ENCODE measurements at regions not wholly inside any gene's neighbourhood (a gene's known extent, or its start where the extent isn't known, plus 50 kb on each side); places are given as distances from the start of the nearest gene placed in this dataset.

- no peak for DNase-seq (ENCODE audit: low read depth in 2 of 2)
Observed at GRCh38 chr5:136811086-136811485, 445.7 kb upstream of the TRPC7 start.

GRCh38 chr5:136810261-136810801 is 445.0 kb upstream of the TRPC7 start:
- no peak for DNase-seq (ENCODE audit: low read depth in 2 of 2)

DNA sequence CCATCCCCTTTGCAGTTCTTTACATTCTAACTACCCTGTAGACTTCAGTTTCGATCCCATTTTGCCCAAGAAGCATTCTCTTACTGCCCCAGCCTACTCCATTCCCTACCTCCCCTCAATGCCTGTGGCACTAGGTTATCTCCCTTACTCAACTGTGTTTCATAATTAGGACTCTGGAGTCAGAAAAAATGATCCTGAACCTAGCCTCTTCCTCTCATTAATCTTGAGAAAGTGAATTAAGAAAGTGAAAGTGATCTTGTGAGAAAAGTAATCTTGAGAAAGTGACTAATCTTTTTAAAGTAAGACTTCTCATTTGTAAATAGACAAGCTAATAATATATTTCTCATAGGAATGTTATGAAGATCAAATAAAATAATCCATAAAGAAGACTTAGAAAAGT is 444.0 kb upstream of the TRPC7 start:
- no peak for DNase-seq (ENCODE audit: low read depth in 2 of 2)

DNA sequence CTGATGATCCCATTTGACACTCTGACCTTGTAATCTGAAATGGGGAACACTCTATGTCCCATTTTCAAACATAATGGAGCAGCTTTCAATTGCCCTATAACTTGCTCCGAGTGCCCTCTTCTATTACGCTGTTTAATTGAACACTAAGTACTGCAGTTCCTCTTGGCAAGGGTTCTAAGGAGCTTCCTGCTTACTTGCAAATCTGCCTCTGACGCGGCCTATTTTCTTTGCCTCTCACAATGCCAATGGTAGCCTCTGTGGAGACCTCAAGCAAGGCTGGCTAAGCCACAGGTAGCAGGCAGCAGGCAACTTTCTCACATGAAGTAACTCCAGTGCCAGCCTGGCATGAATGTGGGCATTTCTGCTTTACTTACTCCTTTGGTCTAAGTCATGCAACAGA is 443.4 kb upstream of the TRPC7 start:
- DNase-seq (ENCODE audit: low read depth in 2 of 2) = no peak

DNA sequence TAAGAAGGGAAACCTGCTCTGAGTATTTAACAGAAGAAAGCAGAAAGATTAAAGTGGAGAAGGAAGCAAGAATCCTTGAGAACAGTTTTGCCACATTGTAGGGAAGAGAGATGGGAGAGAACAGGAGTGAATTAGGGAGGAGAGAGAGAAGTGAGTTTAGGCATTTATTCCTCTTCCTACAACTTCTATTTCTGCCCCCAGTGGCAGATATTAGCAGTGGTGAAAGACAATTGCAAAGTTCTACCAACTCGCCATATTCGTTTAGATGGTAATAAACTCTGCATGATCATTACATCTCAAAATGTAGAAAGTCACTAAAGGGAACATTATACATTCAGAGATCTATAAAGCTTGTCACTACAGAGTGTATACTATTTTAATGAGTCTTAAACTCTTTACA is 440.1 kb upstream of the TRPC7 start:
- no peak for DNase-seq (ENCODE audit: low read depth in 2 of 2)

DNA sequence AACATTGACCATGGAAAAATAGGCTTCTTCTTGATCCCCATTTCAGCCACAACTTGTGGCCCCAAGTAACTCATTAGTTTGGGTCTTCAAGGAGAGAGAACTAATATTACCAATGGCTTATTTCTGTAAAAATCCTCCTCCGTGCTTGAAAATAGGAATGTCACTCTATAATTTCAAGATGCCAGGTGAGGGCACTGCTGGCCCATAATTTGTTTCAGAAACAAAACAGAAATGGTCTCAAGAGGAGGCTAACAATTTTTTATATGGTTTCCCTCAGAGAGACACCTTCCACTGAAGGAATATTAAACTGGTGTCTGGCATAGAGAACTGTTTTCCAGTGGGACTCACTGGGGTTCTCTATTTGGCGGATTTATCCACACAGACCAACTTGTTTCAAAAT is 437.0 kb upstream of the TRPC7 start:
- no peak for DNase-seq (ENCODE audit: low read depth in 2 of 2)

GRCh38 chr5:136799806-136800372 is 434.5 kb upstream of the TRPC7 start:
- DNase-seq (ENCODE audit: low read depth in 2 of 2) = no peak

- DNase-seq (ENCODE audit: low read depth in 2 of 2) = no peak
Observed at GRCh38 chr5:136793300-136793699, 428.0 kb upstream of the TRPC7 start.

- DNase-seq (ENCODE audit: low read depth in 2 of 2) = no peak
Observed at GRCh38 chr5:136781464-136781863, 416.1 kb upstream of the TRPC7 start.

DNA sequence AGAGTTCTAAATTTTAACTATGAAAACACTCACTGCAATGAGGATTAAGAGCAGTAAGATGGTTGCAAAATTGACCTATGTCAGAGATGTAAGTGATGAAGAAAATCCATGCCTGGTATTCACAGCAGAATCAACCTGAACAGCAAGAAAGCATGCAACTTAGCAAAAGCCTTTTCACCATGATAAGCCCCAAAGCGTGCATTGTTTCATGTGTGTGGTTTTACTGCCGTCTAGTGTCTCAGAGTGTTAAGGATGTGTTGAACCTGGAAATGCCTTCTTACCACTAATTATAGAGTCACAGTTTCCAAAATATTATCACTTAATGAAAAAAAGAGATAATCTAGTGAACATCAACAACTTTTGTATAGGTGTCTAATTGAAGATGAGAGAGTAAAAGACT is 415.2 kb upstream of the TRPC7 start:
- DNase-seq (ENCODE audit: low read depth in 2 of 2) = no peak

- no peak for DNase-seq (ENCODE audit: low read depth in 2 of 2)
Observed at GRCh38 chr5:136776022-136776927, 410.9 kb upstream of the TRPC7 start.

DNA sequence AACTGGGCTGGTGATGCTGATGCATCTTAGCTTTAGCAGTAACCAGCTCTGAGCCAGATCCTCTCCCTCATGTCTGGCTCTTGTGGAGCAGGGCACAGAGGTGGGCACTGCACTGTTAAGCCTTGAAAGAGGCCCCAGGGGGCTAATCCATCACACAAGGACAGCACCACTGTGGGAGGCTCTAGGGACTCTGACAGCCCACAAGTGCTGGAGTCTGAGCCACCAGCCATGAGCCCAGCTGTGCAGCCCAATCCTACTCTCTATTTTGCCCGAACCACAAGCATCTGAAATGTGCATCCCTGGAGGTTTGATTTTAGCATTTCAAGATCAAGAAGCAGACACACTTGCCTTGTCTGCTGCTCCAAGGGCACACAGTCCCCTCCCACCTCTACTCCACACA is 407.1 kb upstream of the TRPC7 start:
- no peak for DNase-seq (ENCODE audit: low read depth in 2 of 2)

- peak; percentile 9 to 19 for DNase-seq (ENCODE audit: low read depth in 2 of 2)
Observed at GRCh38 chr5:136769900-136770684, 404.7 kb upstream of the TRPC7 start.

DNA sequence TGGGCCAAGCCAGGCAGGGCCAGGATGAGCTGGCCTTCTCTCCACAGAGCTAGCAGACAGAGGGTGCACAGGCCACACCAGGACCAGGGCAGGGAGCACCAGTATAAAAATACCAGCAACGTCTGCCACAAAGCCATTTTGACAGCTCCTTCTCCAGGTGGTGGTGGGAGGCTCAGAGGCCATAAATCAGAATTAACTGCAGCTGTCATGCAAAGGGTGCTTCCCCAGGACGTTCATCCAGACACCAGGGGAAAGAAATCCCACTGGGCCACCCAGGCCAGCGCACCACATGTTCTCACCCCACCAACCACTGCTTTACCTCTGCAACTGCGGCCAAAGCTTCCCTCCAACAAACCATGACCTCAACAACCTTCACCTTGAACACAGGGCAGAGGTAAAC is 403.7 kb upstream of the TRPC7 start:
- DNase-seq (ENCODE audit: low read depth in 2 of 2) = no peak

DNA sequence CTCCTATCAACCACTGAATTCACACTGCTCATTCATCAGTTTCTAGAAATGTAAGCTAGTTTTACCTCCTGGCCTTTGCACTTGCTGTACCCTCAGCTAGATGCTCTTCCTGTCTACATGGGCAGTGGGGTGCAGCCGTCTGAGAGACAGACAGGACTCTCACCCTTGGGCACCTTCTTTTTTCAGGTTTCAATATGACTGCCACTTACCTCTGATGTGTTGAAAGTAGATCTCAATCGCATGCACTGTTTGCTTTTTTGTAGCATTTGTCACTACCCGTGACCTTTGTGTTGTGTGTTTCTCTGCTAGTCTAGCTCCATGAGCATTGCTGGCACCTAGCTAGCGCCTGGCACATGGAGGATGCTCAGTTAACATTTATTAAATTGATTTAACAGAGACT is 403.1 kb upstream of the TRPC7 start:
- no peak for DNase-seq (ENCODE audit: low read depth in 2 of 2)

DNA sequence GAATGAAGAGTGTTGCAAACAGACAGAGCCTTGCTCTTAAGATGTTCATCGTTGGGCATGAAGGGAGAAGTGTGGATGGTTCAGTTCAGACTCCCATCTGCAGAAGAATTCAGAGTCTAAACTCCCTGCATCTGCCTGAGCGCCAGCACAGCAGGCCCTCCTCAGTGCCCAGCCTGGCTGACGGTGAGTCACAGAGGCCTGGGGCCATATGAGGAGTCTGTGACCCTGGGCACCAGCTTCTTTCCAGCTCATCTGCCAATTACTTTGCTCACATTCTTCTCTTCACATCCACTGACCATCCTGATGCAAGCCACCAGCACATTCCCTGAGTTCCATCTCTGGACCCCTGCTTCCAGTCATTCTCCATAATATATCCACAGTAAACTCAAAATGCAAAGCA is 401.1 kb upstream of the TRPC7 start:
- DNase-seq (ENCODE audit: low read depth in 2 of 2) = no peak

DNA sequence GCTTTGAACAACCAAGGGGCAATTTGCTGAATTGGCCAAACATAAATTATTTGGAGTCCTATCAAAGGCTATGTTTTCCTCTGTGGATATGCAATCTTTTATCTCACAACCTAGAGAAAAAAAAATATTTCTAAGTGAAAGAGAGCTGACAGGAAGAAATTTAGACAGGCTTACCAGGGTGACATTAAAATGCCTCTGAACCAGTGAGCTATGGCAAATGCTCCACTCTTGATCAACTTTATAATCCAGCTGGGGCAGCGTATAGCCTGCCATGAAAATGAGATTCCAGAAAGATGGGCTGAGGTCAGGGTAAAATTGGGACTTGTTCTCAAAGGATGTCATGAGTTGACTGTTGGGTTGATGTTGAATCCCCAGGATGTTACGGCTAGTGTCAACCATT is 399.3 kb upstream of the TRPC7 start:
- DNase-seq (ENCODE audit: low read depth in 2 of 2) = no peak

DNA sequence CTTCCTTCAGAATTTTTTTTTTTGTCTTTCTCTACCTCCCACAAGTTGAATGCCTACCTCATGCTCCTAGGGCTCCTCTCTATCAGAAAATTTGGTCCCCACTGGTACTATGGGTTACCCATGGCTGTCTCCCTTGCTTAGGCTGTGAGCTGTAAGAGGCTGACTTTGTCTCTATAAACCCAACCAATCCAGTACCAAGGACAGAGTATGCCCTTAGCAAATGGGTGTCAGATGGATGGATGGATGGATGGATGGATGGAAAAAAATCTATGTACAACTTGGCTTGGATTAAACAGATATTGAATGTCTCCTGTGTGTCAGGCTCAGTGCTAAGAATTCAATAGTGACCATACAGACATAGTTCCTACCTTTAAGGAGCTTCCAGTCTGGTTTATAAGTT is 398.2 kb upstream of the TRPC7 start:
- no peak for DNase-seq (ENCODE audit: low read depth in 2 of 2)

GRCh38 chr5:136754216-136754615 is 388.9 kb upstream of the TRPC7 start:
- DNase-seq (ENCODE audit: low read depth in 2 of 2) = no peak

- no peak for DNase-seq (ENCODE audit: low read depth in 2 of 2)
Observed at GRCh38 chr5:136750224-136750862, 385.0 kb upstream of the TRPC7 start.

DNA sequence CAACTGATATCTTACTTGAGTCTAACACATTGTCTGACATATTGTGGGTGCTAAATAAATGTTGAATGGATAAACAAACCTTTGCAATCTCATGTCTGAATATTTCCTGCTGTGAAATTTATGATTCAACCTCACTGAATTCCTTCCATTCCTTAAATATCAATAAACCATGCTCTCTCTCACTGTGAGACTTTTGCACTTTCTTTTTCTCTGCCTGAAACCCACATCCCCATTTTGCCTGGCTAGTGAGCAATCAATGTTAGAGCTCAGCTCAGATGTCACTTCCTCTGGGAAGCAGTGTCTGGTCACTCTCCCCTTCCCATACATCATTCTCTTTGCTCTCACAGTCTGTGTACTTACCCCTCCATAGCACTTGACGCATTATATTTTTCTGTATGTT is 383.7 kb upstream of the TRPC7 start:
- no peak for DNase-seq (ENCODE audit: low read depth in 2 of 2)

- DNase-seq (ENCODE audit: low read depth in 2 of 2) = no peak
Observed at GRCh38 chr5:136743052-136743451, 377.7 kb upstream of the TRPC7 start.
